ENCODE measurements at regions not wholly inside any gene's neighbourhood (a gene's known extent, or its start where the extent isn't known, plus 50 kb on each side); places are given as distances from the start of the nearest gene placed in this dataset.

DNA sequence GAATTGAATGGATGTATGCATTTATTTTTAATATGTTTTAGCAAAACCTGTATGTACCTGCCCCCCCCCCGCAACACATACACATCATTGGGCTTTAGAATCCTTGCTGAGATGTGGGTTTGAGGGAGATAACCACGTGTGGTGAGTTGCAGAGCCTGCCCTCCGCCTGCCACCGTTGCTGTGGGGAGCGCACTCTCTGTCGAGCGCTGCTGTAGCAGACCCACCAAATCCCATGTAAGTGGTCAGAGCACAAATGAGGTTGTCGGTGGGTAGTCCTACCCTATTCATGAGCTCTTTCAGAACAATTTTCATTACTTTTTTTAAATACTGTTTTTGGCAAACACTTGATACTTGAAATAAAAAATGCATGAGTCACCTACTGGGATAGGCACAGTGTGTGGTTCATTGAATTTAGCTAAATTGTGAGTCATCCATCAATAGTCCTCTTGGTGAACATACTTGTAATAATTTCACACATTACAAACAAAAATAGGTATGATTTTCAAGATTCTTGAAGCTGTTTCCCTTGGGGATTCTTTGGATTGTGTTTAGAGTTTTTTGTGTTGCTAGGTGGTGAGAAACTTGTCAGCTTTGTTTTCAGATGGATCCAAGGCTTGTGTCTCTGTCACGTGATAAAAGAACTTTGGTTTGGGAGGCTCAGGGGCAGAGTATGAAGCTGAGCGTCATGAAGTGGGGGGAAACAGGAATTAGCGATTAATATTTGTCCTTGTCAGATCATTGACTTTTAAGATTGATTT is 107.6 kb downstream of the PTCSC3 start:
- TF ChIP-seq, protein P1, sequence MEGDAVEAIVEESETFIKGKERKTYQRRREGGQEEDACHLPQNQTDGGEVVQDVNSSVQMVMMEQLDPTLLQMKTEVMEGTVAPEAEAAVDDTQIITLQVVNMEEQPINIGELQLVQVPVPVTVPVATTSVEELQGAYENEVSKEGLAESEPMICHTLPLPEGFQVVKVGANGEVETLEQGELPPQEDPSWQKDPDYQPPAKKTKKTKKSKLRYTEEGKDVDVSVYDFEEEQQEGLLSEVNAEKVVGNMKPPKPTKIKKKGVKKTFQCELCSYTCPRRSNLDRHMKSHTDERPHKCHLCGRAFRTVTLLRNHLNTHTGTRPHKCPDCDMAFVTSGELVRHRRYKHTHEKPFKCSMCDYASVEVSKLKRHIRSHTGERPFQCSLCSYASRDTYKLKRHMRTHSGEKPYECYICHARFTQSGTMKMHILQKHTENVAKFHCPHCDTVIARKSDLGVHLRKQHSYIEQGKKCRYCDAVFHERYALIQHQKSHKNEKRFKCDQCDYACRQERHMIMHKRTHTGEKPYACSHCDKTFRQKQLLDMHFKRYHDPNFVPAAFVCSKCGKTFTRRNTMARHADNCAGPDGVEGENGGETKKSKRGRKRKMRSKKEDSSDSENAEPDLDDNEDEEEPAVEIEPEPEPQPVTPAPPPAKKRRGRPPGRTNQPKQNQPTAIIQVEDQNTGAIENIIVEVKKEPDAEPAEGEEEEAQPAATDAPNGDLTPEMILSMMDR (IDR thresholded peaks at IDR 0.05), result no peak
- TF ChIP-seq ZFX (IDR thresholded peaks at IDR 0.05; ENCODE audit: borderline replicate concordance), result no peak

All from 22Rv1 (cell line).